ENCODE measurements at regions not wholly inside any gene's neighbourhood (a gene's known extent, or its start where the extent isn't known, plus 50 kb on each side); places are given as distances from the start of the nearest gene placed in this dataset.
"Not testable (repeated sequence)": the region's sequence is repeated elsewhere in the genome, so short reads cannot be mapped to it uniquely, and the experiment has no call there.

- Histone ChIP-seq H3K4me1 (ENCODE audit: control insufficient read depth in 2 of 2, insufficient read depth in 2 of 2, low read length in 2 of 2) (no peaks in the 10 kb centered on the region), H3K4me3 (ENCODE audit: low read length in 2 of 2) (no peak overlapping the region), H3K27ac (ENCODE audit: low read depth in 1 of 2, low read length in 1 of 2) (no peak overlapping the region), H3K9me3 (ENCODE audit: control insufficient read depth in 2 of 2, insufficient read depth in 1 of 2, low read length in 1 of 2) (no peaks in the 10 kb centered on the region), H3K36me3 (ENCODE audit: control insufficient read depth in 2 of 2, insufficient read depth in 2 of 2, low read length in 1 of 2) (no peaks in the 10 kb centered on the region), H3K27me3 (ENCODE audit: control insufficient read depth in 2 of 2, insufficient read depth in 1 of 2, low read length in 1 of 2) (peaks cover 2 to 24% of the 10 kb centered on the region in 2 donors)
- WGBS: 10% methylated on average over 10 of the region's 10 CpGs
- no peak for DNase-seq (ENCODE audit: low read depth in 6 of 9, low spot score in 9 of 9)
Observed at GRCh38 chr11:69576069-69576782, 64.7 kb upstream of the CCND1 start.

DNA sequence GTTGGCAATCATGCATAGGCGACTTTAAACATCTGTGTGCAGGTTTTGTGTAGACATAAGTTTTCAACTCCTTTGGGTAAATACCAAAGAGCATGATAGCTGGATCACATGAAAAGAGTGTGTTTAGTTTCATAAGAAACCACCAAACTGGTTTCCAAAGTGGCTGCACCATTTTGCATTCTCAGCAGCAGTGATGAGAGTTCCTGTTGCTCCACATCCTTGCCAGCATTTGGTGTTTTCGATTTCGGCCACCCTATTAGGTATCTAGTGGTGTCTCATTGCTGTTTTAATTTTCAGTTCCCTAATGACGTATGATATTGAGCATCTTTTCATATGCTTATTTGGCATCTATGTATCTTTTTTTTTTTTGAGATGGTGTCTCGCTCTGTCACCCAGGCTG, 62.8 kb upstream of the CCND1 start:
- Histone ChIP-seq H3K36me3 (ENCODE audit: control insufficient read depth in 2 of 2, insufficient read depth in 2 of 2, low read length in 1 of 2) (no peaks in the 10 kb centered on the region), H3K4me3 (ENCODE audit: low read length in 2 of 2) (no peak overlapping the region), H3K27me3 (ENCODE audit: control insufficient read depth in 2 of 2, insufficient read depth in 1 of 2, low read length in 1 of 2) (peaks cover 2 to 20% of the 10 kb centered on the region in 2 donors), H3K4me1 (ENCODE audit: control insufficient read depth in 2 of 2, insufficient read depth in 2 of 2, low read length in 2 of 2) (no peaks in the 10 kb centered on the region), H3K27ac (ENCODE audit: low read depth in 1 of 2, low read length in 1 of 2) (no peak overlapping the region), H3K9me3 (ENCODE audit: control insufficient read depth in 2 of 2, insufficient read depth in 1 of 2, low read length in 1 of 2) (no peaks in the 10 kb centered on the region)
- DNase-seq (ENCODE audit: low read depth in 6 of 9, low spot score in 9 of 9): no peak
- WGBS: 98% methylated on average over 5 of the region's 5 CpGs

DNA sequence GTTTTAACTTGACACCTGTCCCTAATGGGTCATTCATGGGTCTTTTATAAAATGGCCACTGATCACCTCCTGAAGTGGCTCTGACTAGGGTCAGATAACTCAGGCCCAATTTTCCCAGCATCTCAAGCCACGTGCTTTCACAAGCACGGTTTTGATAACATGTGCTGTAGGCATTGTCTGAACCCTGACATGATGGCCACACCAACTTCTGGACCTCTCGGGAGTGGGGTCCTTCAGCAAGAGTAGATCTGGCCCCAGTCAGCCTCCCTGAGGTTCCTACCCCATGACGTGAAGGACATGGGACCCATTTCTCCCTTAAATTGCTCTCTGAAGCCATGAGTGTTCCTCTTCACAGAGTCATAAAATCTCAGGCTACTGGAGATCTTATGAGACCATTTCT, 60.4 kb upstream of the CCND1 start:
- H3K9me3 ChIP-seq (ENCODE audit: control insufficient read depth in 2 of 2, insufficient read depth in 1 of 2, low read length in 1 of 2): no peaks in the 10 kb centered on the region
- DNase-seq (ENCODE audit: low read depth in 6 of 9, low spot score in 9 of 9): no peak
- peaks cover 2 to 10% of the 10 kb centered on the region in 2 donors for H3K27me3 ChIP-seq (ENCODE audit: control insufficient read depth in 2 of 2, insufficient read depth in 1 of 2, low read length in 1 of 2)
- no peaks in the 10 kb centered on the region for H3K36me3 ChIP-seq (ENCODE audit: control insufficient read depth in 2 of 2, insufficient read depth in 2 of 2, low read length in 1 of 2)
- WGBS: 82% methylated on average over 4 of the region's 4 CpGs
- H3K4me1 ChIP-seq (ENCODE audit: control insufficient read depth in 2 of 2, insufficient read depth in 2 of 2, low read length in 2 of 2): no peaks in the 10 kb centered on the region
- H3K4me3 ChIP-seq (ENCODE audit: low read length in 2 of 2): no peak overlapping the region
- H3K27ac ChIP-seq (ENCODE audit: low read depth in 1 of 2, low read length in 1 of 2): no peak overlapping the region

DNA sequence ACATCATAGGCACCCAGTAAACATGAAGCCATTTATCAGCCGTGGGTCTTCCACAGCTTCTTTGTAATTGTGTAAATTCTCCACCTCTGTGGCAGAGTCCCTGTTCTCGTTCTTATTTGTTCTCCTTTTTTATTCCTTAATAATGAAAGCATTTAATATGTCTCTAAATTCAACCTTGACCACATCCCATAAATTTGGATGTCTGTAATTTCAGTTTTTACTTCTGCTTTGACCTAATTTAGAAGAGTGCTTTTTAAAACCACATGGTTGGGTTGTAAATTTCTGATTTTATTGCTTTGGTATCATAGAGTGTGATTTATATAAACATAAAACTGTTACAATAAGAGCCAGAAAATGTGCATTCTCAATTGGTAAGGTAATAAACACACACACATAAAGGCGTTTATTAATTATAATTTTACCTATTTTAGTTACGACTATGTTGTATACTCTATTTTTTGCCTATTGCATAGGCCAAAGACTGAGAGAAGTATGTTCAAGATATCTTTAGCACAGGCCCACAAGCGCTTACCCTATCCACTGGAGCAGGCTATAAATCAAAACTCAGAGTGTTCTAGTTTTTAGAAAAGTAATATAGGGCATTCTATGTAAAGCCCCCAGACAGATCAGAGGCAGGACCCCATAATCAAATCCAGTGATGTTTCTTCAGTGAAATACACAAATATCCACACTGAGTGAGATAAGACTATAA, 58.0 kb upstream of the CCND1 start:
- WGBS: 29% methylated on average over 5 of the region's 5 CpGs
- no peak for DNase-seq (ENCODE audit: low read depth in 6 of 9, low spot score in 9 of 9)
- no peaks in the 10 kb centered on the region for H3K9me3 ChIP-seq (ENCODE audit: control insufficient read depth in 2 of 2, insufficient read depth in 1 of 2, low read length in 1 of 2)
- H3K4me3 ChIP-seq (ENCODE audit: low read length in 2 of 2): no peak overlapping the region
- H3K27me3 ChIP-seq (ENCODE audit: control insufficient read depth in 2 of 2, insufficient read depth in 1 of 2, low read length in 1 of 2): no peaks in the 10 kb centered on the region
- H3K27ac ChIP-seq (ENCODE audit: low read depth in 1 of 2, low read length in 1 of 2): no peak overlapping the region
- no peaks in the 10 kb centered on the region for H3K4me1 ChIP-seq (ENCODE audit: control insufficient read depth in 2 of 2, insufficient read depth in 2 of 2, low read length in 2 of 2)
- no peaks in the 10 kb centered on the region for H3K36me3 ChIP-seq (ENCODE audit: control insufficient read depth in 2 of 2, insufficient read depth in 2 of 2, low read length in 1 of 2)

DNA sequence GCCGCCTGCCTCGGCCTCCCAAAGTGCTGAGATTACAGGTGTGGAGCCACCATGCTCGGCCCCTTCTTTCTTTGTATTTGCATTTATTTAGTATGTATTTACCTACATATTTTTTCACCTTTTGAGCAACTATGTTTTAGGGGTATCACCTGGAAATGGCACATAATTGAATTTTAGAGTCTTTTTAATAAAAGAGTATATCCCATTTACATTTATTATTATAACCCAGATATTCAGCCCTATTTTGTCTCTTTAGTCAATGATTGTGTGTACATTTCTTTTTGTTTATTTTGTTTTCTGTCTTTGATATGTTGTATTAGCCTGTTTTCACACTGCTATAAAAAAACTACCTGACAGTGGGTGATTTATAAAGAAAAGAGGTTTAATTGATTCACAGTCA, 56.8 kb upstream of the CCND1 start:
- H3K4me1 ChIP-seq (ENCODE audit: control insufficient read depth in 2 of 2, insufficient read depth in 2 of 2, low read length in 2 of 2): no peaks in the 10 kb centered on the region
- no peak for DNase-seq (ENCODE audit: low read depth in 6 of 9, low spot score in 9 of 9)
- no peak overlapping the region for H3K27ac ChIP-seq (ENCODE audit: low read depth in 1 of 2, low read length in 1 of 2)
- H3K4me3 ChIP-seq (ENCODE audit: low read length in 2 of 2): no peak overlapping the region
- H3K27me3 ChIP-seq (ENCODE audit: control insufficient read depth in 2 of 2, insufficient read depth in 1 of 2, low read length in 1 of 2): no peaks in the 10 kb centered on the region
- 96% methylated on average over 3 of the region's 3 CpGs for WGBS
- no peaks in the 10 kb centered on the region for H3K9me3 ChIP-seq (ENCODE audit: control insufficient read depth in 2 of 2, insufficient read depth in 1 of 2, low read length in 1 of 2)
- H3K36me3 ChIP-seq (ENCODE audit: control insufficient read depth in 2 of 2, insufficient read depth in 2 of 2, low read length in 1 of 2): no peaks in the 10 kb centered on the region

DNA sequence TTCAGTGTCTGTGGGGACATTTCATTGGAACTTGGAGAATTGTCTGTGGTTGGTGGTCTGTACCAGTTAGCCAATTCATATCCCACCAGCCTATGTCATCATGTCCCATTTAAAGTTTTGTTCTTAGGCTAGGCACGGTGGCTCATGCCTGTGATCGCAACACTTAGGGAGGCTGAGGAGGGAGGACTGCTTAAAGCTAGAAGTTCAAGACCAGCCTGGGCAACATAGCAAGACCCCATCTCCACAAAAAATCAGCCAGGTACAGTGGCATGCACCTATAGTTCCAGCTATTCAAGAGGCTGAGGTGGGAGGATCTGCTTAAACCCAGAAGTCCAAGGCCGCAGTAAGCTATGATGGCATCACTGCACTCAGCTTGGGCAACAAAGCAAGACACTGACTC, 55.6 kb upstream of the CCND1 start:
- Histone ChIP-seq H3K27me3 (ENCODE audit: control insufficient read depth in 2 of 2, insufficient read depth in 1 of 2, low read length in 1 of 2) (no peaks in the 10 kb centered on the region), H3K4me1 (ENCODE audit: control insufficient read depth in 2 of 2, insufficient read depth in 2 of 2, low read length in 2 of 2) (no peaks in the 10 kb centered on the region), H3K4me3 (ENCODE audit: low read length in 2 of 2) (no peak overlapping the region), H3K9me3 (ENCODE audit: control insufficient read depth in 2 of 2, insufficient read depth in 1 of 2, low read length in 1 of 2) (no peaks in the 10 kb centered on the region), H3K36me3 (ENCODE audit: control insufficient read depth in 2 of 2, insufficient read depth in 2 of 2, low read length in 1 of 2) (no peaks in the 10 kb centered on the region), H3K27ac (ENCODE audit: low read depth in 1 of 2, low read length in 1 of 2) (no peak overlapping the region)
- over 99% methylated on average over 3 of the region's 3 CpGs for WGBS
- DNase-seq (ENCODE audit: low read depth in 6 of 9, low spot score in 9 of 9): no peak

DNA sequence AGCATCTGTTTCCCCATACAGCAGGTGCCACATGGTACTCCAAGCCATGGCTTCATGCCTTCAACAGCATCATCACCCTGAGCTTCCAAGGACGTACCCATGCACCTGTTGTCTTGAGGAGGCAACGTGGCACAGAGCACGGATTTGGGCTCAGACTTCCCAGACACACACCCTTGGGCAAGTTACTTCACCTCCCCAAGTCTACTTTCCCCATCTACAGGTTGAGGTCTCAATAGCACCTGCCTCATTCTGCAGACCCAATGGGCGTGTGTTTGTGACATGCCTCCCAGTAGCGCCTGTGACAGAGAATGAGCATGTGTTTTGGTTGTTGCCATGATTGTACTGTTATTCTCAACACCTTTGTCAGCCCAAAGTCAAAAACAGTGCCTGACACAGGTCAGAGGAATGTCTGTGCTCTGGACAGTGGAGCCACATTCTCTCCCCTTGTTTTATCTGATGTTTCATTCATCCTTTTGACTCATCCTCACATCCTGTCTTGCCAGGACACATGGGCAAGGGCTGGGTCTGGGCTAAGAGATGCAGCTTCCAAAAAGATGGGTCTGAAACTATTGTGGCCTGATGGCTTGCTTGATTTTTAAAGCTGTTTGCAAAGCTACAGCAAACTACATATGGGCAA, 53.4 kb upstream of the CCND1 start:
- Histone ChIP-seq H3K27me3 (ENCODE audit: control insufficient read depth in 2 of 2, insufficient read depth in 1 of 2, low read length in 1 of 2) (no peaks in the 10 kb centered on the region), H3K27ac (ENCODE audit: low read depth in 1 of 2, low read length in 1 of 2) (no peak overlapping the region), H3K36me3 (ENCODE audit: control insufficient read depth in 2 of 2, insufficient read depth in 2 of 2, low read length in 1 of 2) (no peaks in the 10 kb centered on the region), H3K4me3 (ENCODE audit: low read length in 2 of 2) (no peak overlapping the region), H3K4me1 (ENCODE audit: control insufficient read depth in 2 of 2, insufficient read depth in 2 of 2, low read length in 2 of 2) (no peaks in the 10 kb centered on the region), H3K9me3 (ENCODE audit: control insufficient read depth in 2 of 2, insufficient read depth in 1 of 2, low read length in 1 of 2) (no peaks in the 10 kb centered on the region)
- 97% methylated on average over 5 of the region's 5 CpGs for WGBS
- DNase-seq (ENCODE audit: low read depth in 6 of 9, low spot score in 9 of 9): no peak

DNA sequence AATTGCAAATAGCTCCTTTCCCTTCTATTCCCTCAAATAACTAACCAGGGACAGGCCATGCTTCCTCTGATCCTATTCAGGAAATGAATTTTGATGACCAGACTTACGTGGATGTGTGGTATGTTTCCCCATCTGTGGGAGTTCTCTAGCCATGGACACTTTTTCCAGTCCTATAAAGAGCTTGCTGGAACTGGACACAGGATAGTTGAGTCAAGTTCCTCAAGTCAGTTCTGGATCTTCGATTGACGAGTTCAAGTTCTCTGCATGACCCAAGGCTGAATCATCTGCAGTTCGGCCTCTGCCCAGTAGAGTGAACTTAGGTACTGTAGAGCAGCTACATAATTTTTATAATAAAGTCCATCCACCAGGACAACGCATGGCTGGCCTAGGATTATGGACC, 52.7 kb upstream of the CCND1 start:
- Histone ChIP-seq H3K36me3 (ENCODE audit: control insufficient read depth in 2 of 2, insufficient read depth in 2 of 2, low read length in 1 of 2) (no peaks in the 10 kb centered on the region), H3K9me3 (ENCODE audit: control insufficient read depth in 2 of 2, insufficient read depth in 1 of 2, low read length in 1 of 2) (no peaks in the 10 kb centered on the region), H3K27me3 (ENCODE audit: control insufficient read depth in 2 of 2, insufficient read depth in 1 of 2, low read length in 1 of 2) (no peaks in the 10 kb centered on the region), H3K4me3 (ENCODE audit: low read length in 2 of 2) (no peak overlapping the region), H3K4me1 (ENCODE audit: control insufficient read depth in 2 of 2, insufficient read depth in 2 of 2, low read length in 2 of 2) (no peaks in the 10 kb centered on the region), H3K27ac (ENCODE audit: low read depth in 1 of 2, low read length in 1 of 2) (no peak overlapping the region)
- 86% methylated on average over 5 of the region's 5 CpGs for WGBS
- no peak for DNase-seq (ENCODE audit: low read depth in 6 of 9, low spot score in 9 of 9)

DNA sequence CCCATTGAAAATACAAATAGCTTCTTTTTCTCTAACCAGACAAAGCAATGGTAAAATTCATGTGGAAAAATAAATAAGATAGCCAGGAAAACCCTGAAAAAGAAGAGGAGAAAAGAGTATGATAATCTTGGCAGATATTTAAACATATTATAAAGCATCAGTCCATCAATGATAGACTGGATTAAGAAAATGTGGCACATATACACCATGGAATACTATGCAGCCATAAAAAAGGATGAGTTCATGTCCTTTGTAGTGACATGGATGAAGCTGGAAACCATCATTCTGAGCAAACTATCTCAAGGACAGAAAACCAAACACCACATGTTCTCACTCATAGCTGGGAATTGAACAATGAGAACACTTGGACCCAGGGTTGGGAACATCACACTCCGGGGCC, 50.9 kb upstream of the CCND1 start:
- H3K4me1 ChIP-seq (ENCODE audit: control insufficient read depth in 2 of 2, insufficient read depth in 2 of 2, low read length in 2 of 2); H3K27ac ChIP-seq (ENCODE audit: low read depth in 1 of 2, low read length in 1 of 2); H3K9me3 ChIP-seq (ENCODE audit: control insufficient read depth in 2 of 2, insufficient read depth in 1 of 2, low read length in 1 of 2); DNase-seq (ENCODE audit: low read depth in 6 of 9, low spot score in 9 of 9); H3K4me3 ChIP-seq (ENCODE audit: low read length in 2 of 2); H3K36me3 ChIP-seq (ENCODE audit: control insufficient read depth in 2 of 2, insufficient read depth in 2 of 2, low read length in 1 of 2); H3K27me3 ChIP-seq (ENCODE audit: control insufficient read depth in 2 of 2, insufficient read depth in 1 of 2, low read length in 1 of 2): not testable (repeated sequence)
- 100% methylated on average over 1 of the region's 1 CpG for WGBS
